ENCODE measurements at regions not wholly inside any gene's neighbourhood (a gene's known extent, or its start where the extent isn't known, plus 50 kb on each side); places are given as distances from the start of the nearest gene placed in this dataset.

GRCh38 chr15:69542028-69542427 is 89.4 kb downstream of the RPLP1 start:
- TF ChIP-seq CTCF (conservative IDR thresholded peaks at IDR 0.05 in 1 of 2, IDR thresholded peaks at IDR 0.05 in 1 of 2; ENCODE audit: low read depth in 1 of 2, low read length in 2 of 2) (no peak), EZH2 (IDR thresholded peaks at IDR 0.05; ENCODE audit: low read length, missing control alignments) (no peak)
